ENCODE measurements at regions not wholly inside any gene's neighbourhood (a gene's known extent, or its start where the extent isn't known, plus 50 kb on each side); places are given as distances from the start of the nearest gene placed in this dataset.

DNA sequence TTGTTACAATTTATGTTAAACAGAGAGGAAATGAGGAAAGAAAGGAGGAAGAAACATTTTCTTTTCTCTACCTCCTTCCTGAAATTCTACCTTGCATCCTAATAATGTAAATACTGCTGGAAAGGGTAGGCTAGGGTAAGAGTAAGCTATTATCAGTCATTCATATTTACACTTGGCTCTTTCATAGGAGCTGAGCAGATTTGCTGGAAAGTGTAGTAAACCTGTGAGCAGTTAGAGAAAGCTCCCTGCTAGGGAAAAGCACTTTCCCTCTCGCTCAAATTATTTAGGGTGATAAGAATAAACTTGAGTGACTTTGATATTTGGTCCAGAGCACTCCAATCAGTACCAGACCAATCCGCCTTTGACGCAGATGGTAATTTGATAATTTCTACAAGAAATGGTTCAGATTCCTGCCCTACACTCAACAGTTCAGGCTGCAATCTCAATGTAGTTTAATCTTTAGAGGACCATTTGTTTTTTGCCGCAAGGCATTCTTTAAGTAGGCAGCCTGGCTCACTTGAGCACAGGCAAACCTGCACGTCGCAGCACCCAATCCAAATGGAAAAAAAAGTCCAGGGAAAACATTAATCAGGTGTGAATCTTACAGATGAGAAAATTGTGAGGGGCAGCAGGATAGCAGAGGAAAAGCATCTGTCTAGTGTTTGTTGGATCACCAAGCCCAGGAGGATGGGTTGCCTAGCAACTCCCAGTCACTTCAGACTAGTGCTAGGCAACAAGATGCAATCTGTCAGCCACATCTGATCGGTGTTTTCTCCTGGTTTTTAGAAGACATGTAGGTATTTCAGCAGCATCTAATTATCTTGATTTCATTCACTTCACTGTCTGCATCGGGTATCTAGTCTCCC, 68.6 kb upstream of the KL start:
- TF ChIP-seq, protein P1, sequence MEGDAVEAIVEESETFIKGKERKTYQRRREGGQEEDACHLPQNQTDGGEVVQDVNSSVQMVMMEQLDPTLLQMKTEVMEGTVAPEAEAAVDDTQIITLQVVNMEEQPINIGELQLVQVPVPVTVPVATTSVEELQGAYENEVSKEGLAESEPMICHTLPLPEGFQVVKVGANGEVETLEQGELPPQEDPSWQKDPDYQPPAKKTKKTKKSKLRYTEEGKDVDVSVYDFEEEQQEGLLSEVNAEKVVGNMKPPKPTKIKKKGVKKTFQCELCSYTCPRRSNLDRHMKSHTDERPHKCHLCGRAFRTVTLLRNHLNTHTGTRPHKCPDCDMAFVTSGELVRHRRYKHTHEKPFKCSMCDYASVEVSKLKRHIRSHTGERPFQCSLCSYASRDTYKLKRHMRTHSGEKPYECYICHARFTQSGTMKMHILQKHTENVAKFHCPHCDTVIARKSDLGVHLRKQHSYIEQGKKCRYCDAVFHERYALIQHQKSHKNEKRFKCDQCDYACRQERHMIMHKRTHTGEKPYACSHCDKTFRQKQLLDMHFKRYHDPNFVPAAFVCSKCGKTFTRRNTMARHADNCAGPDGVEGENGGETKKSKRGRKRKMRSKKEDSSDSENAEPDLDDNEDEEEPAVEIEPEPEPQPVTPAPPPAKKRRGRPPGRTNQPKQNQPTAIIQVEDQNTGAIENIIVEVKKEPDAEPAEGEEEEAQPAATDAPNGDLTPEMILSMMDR (conservative IDR thresholded peaks at IDR 0.05; ENCODE audit: low read depth, low read length) = no peak
- no peak for TF ChIP-seq EZH2 (IDR thresholded peaks at IDR 0.05; ENCODE audit: borderline replicate concordance, low read depth, low read length, poor library complexity, severe bottlenecking)
